ENCODE measurements at regions not wholly inside any gene's neighbourhood (a gene's known extent, or its start where the extent isn't known, plus 50 kb on each side); places are given as distances from the start of the nearest gene placed in this dataset.

GRCh38 chr13:48843630-48844380 is 131.9 kb upstream of the FNDC3A start:
- no peak for TF ChIP-seq CTCF (IDR thresholded peaks at IDR 0.05)
- TF ChIP-seq ZFX (IDR thresholded peaks at IDR 0.05; ENCODE audit: borderline replicate concordance): no peak

Measured in 22Rv1 (cell line).